ENCODE measurements at regions not wholly inside any gene's neighbourhood (a gene's known extent, or its start where the extent isn't known, plus 50 kb on each side); places are given as distances from the start of the nearest gene placed in this dataset.

- no peak for DNase-seq
These were observed 111.2 kb downstream of the NCOR2 start for GRCh38 chr12:124456133-124456651.

GRCh38 chr12:124455336-124455735 lies 112.1 kb downstream of the NCOR2 start:
- no peak for DNase-seq

GRCh38 chr12:124454735-124455134 lies 112.7 kb downstream of the NCOR2 start:
- peak; percentile 62 for DNase-seq

GRCh38 chr12:124454352-124454725 lies 113.1 kb downstream of the NCOR2 start:
- no peak for DNase-seq

- DNase-seq, result no peak
These were observed 113.7 kb downstream of the NCOR2 start for GRCh38 chr12:124453419-124454351.

- DNase-seq, result no peak
These were observed 114.7 kb downstream of the NCOR2 start for GRCh38 chr12:124452576-124453331.

- DNase-seq, result no peak
These were observed 115.7 kb downstream of the NCOR2 start for GRCh38 chr12:124451637-124452243.

GRCh38 chr12:124451016-124451415 lies 116.4 kb downstream of the NCOR2 start:
- DNase-seq, result no peak

- no peak for DNase-seq
These were observed 117.0 kb downstream of the NCOR2 start for GRCh38 chr12:124450376-124450750.

- DNase-seq, result no peak
These were observed 117.6 kb downstream of the NCOR2 start for GRCh38 chr12:124449623-124450375.

- no peak for DNase-seq
These were observed 118.3 kb downstream of the NCOR2 start for GRCh38 chr12:124448955-124449622.

GRCh38 chr12:124448241-124448954 lies 119.0 kb downstream of the NCOR2 start:
- DNase-seq, result no peak

- DNase-seq, result no peak
These were observed 121.0 kb downstream of the NCOR2 start for GRCh38 chr12:124446364-124446763.

GRCh38 chr12:124445826-124446225 lies 121.6 kb downstream of the NCOR2 start:
- no peak for DNase-seq

GRCh38 chr12:124445121-124445718 lies 122.2 kb downstream of the NCOR2 start:
- no peak for DNase-seq

- DNase-seq, result no peak
These were observed 123.3 kb downstream of the NCOR2 start for GRCh38 chr12:124443931-124444712.

GRCh38 chr12:124442772-124443445 lies 124.5 kb downstream of the NCOR2 start:
- no peak for DNase-seq

GRCh38 chr12:124442281-124442680 lies 125.1 kb downstream of the NCOR2 start:
- no peak for DNase-seq

GRCh38 chr12:124441443-124442194 lies 125.8 kb downstream of the NCOR2 start:
- DNase-seq, result no peak

Measured in NCI-H774 (cell line).